ENCODE measurements at regions not wholly inside any gene's neighbourhood (a gene's known extent, or its start where the extent isn't known, plus 50 kb on each side); places are given as distances from the start of the nearest gene placed in this dataset.

- H3K27ac Mint-ChIP-seq: no peak overlapping the region
- H3K27ac ChIP-seq (ENCODE audit: low read length): no peak overlapping the region
- 94% methylated on average over 5 of the region's 5 CpGs for WGBS (ENCODE audit: insufficient coverage)
- H3K4me3 ChIP-seq (ENCODE audit: low read length): no peak overlapping the region
- no peaks in the 10 kb centered on the region for H3K27me3 ChIP-seq (ENCODE audit: control insufficient read depth, insufficient read depth, low read length)
- H3K36me3 ChIP-seq (ENCODE audit: control insufficient read depth, insufficient read depth, low read length): no peaks in the 10 kb centered on the region
- peaks cover 11 to 21% of the 10 kb centered on the region in 2 donors for H3K27me3 Mint-ChIP-seq (ENCODE audit: low read depth in 2 of 2)
- intact Hi-C loops (cut with micrococcal nuclease): no loop called here
- no peak overlapping the region for H3K4me3 Mint-ChIP-seq
- peaks cover 0 to 2% of the 10 kb centered on the region in 2 donors for H3K9me3 Mint-ChIP-seq
- no peaks in the 10 kb centered on the region for H3K4me1 ChIP-seq (ENCODE audit: control insufficient read depth, insufficient read depth, low read length)
- ATAC-seq (no peak), DNase-seq (no peak)
- no peak for TF ChIP-seq CTCF (IDR thresholded peaks at IDR 0.05)
- no peaks in the 10 kb centered on the region for H3K36me3 Mint-ChIP-seq
- no peaks in the 10 kb centered on the region for H3K4me1 Mint-ChIP-seq
- no peaks in the 10 kb centered on the region for H3K9me3 ChIP-seq (ENCODE audit: control insufficient read depth, insufficient read depth, low read length)
Observed at GRCh38 chr20:57930351-57930750, 220.5 kb upstream of the PMEPA1 start.

- no peak for TF ChIP-seq CTCF (IDR thresholded peaks at IDR 0.05)
- Histone ChIP-seq H3K27me3 (ENCODE audit: control insufficient read depth, insufficient read depth, low read length) (no peaks in the 10 kb centered on the region), H3K36me3 (ENCODE audit: control insufficient read depth, insufficient read depth, low read length) (no peaks in the 10 kb centered on the region), H3K9me3 (ENCODE audit: control insufficient read depth, insufficient read depth, low read length) (no peaks in the 10 kb centered on the region), H3K27ac (ENCODE audit: low read length) (no peak overlapping the region), H3K4me3 (ENCODE audit: low read length) (no peak overlapping the region), H3K4me1 (ENCODE audit: control insufficient read depth, insufficient read depth, low read length) (no peaks in the 10 kb centered on the region)
- intact Hi-C loops (cut with micrococcal nuclease): no loop called here
- Mint-ChIP-seq H3K27me3 (ENCODE audit: low read depth in 2 of 2) (peaks cover 11 to 22% of the 10 kb centered on the region in 2 donors), H3K36me3 (no peaks in the 10 kb centered on the region), H3K9me3 (peaks cover 0 to 2% of the 10 kb centered on the region in 2 donors), H3K27ac (no peak overlapping the region), H3K4me3 (no peak overlapping the region), H3K4me1 (no peaks in the 10 kb centered on the region)
- WGBS (ENCODE audit: insufficient coverage): 98% methylated on average over 2 of the region's 2 CpGs
- DNase-seq (no peak), ATAC-seq (no peak)
Observed at GRCh38 chr20:57928181-57928967, 218.6 kb upstream of the PMEPA1 start.

- Histone ChIP-seq H3K4me1 (ENCODE audit: control insufficient read depth, insufficient read depth, low read length) (peaks cover 2% of the 10 kb centered on the region), H3K27me3 (ENCODE audit: control insufficient read depth, insufficient read depth, low read length) (no peaks in the 10 kb centered on the region), H3K36me3 (ENCODE audit: control insufficient read depth, insufficient read depth, low read length) (no peaks in the 10 kb centered on the region), H3K9me3 (ENCODE audit: control insufficient read depth, insufficient read depth, low read length) (no peaks in the 10 kb centered on the region), H3K4me3 (ENCODE audit: low read length) (no peak overlapping the region), H3K27ac (ENCODE audit: low read length) (no peak overlapping the region)
- intact Hi-C loops (cut with micrococcal nuclease): no loop called here
- Mint-ChIP-seq H3K4me1 (no peaks in the 10 kb centered on the region), H3K9me3 (peaks cover 0 to 2% of the 10 kb centered on the region in 2 donors), H3K4me3 (no peak overlapping the region), H3K27ac (no peak overlapping the region), H3K36me3 (no peaks in the 10 kb centered on the region), H3K27me3 (ENCODE audit: low read depth in 2 of 2) (peaks cover 11 to 22% of the 10 kb centered on the region in 2 donors)
- no peak for TF ChIP-seq CTCF (IDR thresholded peaks at IDR 0.05)
- ATAC-seq (no peak), DNase-seq (no peak)
- no CpG with 5 or more reads among the region's 1 CpG for WGBS (ENCODE audit: insufficient coverage)
Observed at GRCh38 chr20:57927376-57927775, 217.6 kb upstream of the PMEPA1 start.

- 74% methylated on average over 6 of the region's 10 CpGs for WGBS (ENCODE audit: insufficient coverage)
- no peak overlapping the region for H3K27ac Mint-ChIP-seq
- Histone ChIP-seq H3K36me3 (ENCODE audit: control insufficient read depth, insufficient read depth, low read length) (no peaks in the 10 kb centered on the region), H3K4me3 (ENCODE audit: low read length) (no peak overlapping the region), H3K27me3 (ENCODE audit: control insufficient read depth, insufficient read depth, low read length) (no peaks in the 10 kb centered on the region), H3K4me1 (ENCODE audit: control insufficient read depth, insufficient read depth, low read length) (peaks cover 3% of the 10 kb centered on the region), H3K27ac (ENCODE audit: low read length) (no peak overlapping the region), H3K9me3 (ENCODE audit: control insufficient read depth, insufficient read depth, low read length) (no peaks in the 10 kb centered on the region)
- H3K4me3 Mint-ChIP-seq: no peak overlapping the region
- peaks cover 0 to 2% of the 10 kb centered on the region in 2 donors for H3K9me3 Mint-ChIP-seq
- peaks cover 13 to 19% of the 10 kb centered on the region in 2 donors for H3K27me3 Mint-ChIP-seq (ENCODE audit: low read depth in 2 of 2)
- intact Hi-C loops (cut with micrococcal nuclease): no loop called here
- no peaks in the 10 kb centered on the region for H3K36me3 Mint-ChIP-seq
- DNase-seq (no peak), ATAC-seq (no peak)
- H3K4me1 Mint-ChIP-seq: no peaks in the 10 kb centered on the region
- TF ChIP-seq CTCF (IDR thresholded peaks at IDR 0.05): no peak
Observed at GRCh38 chr20:57922706-57923105, 212.9 kb upstream of the PMEPA1 start.

Data from natural killer cell (primary cell).